Chondrocyte (in vitro differentiated cells): ENCODE measurements at regions not wholly inside any gene's neighbourhood (a gene's known extent, or its start where the extent isn't known, plus 50 kb on each side); places are given as distances from the start of the nearest gene placed in this dataset.

Experiments
- DNase-seq: peaks from one replicate; pipeline ENCODE4 v3.0.0; 2021; ENCODE audit warnings: mixed read lengths, low spot score
- H3K27ac Mint-ChIP-seq: one replicate; pipeline ENCODE4 v1.8.0; 2021; ENCODE audit warnings: mild to moderate bottlenecking, moderate library complexity, mixed read lengths; ENCODE audit not compliant: unreplicated experiment
- H3K27me3 Mint-ChIP-seq: 2 replicates; pipeline ENCODE4 v1.8.0; 2021; ENCODE audit warnings: low read depth, mixed read lengths
- H3K36me3 Mint-ChIP-seq: 2 replicates; pipeline ENCODE4 v1.8.0; 2021; ENCODE audit warnings: low read depth, mixed read lengths
- H3K4me1 Mint-ChIP-seq: 2 replicates; pipeline ENCODE4 v1.8.0; 2021; ENCODE audit warnings: low read depth, mild to moderate bottlenecking, mixed read lengths
- H3K4me3 Mint-ChIP-seq: one replicate; pipeline ENCODE4 v1.8.0; 2021; ENCODE audit warnings: mild to moderate bottlenecking, moderate library complexity, mixed read lengths; ENCODE audit not compliant: unreplicated experiment
- H3K9me3 Mint-ChIP-seq: 2 replicates; pipeline ENCODE4 v1.8.0; 2021; ENCODE audit warnings: low read depth, mixed read lengths
- CTCF ChIP-seq: fragments of 200-600 bp; sonication (generic); IDR thresholded peaks from 2 replicates; pipeline ENCODE4 v1.5.0; 2021; ENCODE audit warnings: antibody characterized with exemption, mild to moderate bottlenecking, moderate library complexity

- no peak for TF ChIP-seq CTCF
- Mint-ChIP-seq H3K4me3 (no peak overlapping the region), H3K9me3 (peaks cover 4% of the 10 kb centered on the region), H3K27ac (no peak overlapping the region), H3K27me3 (no peaks in the 10 kb centered on the region), H3K36me3 (no peaks in the 10 kb centered on the region), H3K4me1 (no peaks in the 10 kb centered on the region)
- peak; percentile 50 for DNase-seq
Measured at GRCh38 chr5:3336666-3337065, 259.0 kb upstream of the IRX1 start.

GRCh38 chr5:3335301-3335700, 260.3 kb upstream of the IRX1 start:
- no peaks in the 10 kb centered on the region for H3K4me1 Mint-ChIP-seq
- peaks cover 9% of the 10 kb centered on the region for H3K9me3 Mint-ChIP-seq
- DNase-seq = peak; percentile 73
- no peak overlapping the region for H3K4me3 Mint-ChIP-seq
- TF ChIP-seq CTCF = no peak
- H3K27me3 Mint-ChIP-seq = no peaks in the 10 kb centered on the region
- H3K36me3 Mint-ChIP-seq = no peaks in the 10 kb centered on the region
- H3K27ac Mint-ChIP-seq = no peak overlapping the region

GRCh38 chr5:3333836-3334235, 261.8 kb upstream of the IRX1 start:
- Mint-ChIP-seq H3K27me3 (no peaks in the 10 kb centered on the region), H3K36me3 (no peaks in the 10 kb centered on the region), H3K9me3 (peaks cover 9% of the 10 kb centered on the region), H3K4me1 (no peaks in the 10 kb centered on the region), H3K27ac (no peak overlapping the region), H3K4me3 (no peak overlapping the region)
- TF ChIP-seq CTCF = no peak
- peak; percentile 71 for DNase-seq

- no peaks in the 10 kb centered on the region for H3K27me3 Mint-ChIP-seq
- no peaks in the 10 kb centered on the region for H3K36me3 Mint-ChIP-seq
- H3K27ac Mint-ChIP-seq = no peak overlapping the region
- H3K9me3 Mint-ChIP-seq = peaks cover 9% of the 10 kb centered on the region
- H3K4me3 Mint-ChIP-seq = no peak overlapping the region
- no peaks in the 10 kb centered on the region for H3K4me1 Mint-ChIP-seq
- peak; percentile 58 for DNase-seq
- no peak for TF ChIP-seq CTCF
Measured at GRCh38 chr5:3333105-3333504, 262.5 kb upstream of the IRX1 start.

- H3K9me3 Mint-ChIP-seq = peaks cover 9% of the 10 kb centered on the region
- H3K27me3 Mint-ChIP-seq = no peaks in the 10 kb centered on the region
- no peaks in the 10 kb centered on the region for H3K4me1 Mint-ChIP-seq
- H3K27ac Mint-ChIP-seq = no peak overlapping the region
- peak; percentile 68 for DNase-seq
- no peaks in the 10 kb centered on the region for H3K36me3 Mint-ChIP-seq
- no peak for TF ChIP-seq CTCF
- no peak overlapping the region for H3K4me3 Mint-ChIP-seq
Measured at GRCh38 chr5:3331819-3332218, 263.8 kb upstream of the IRX1 start.
